ENCODE measurements at regions not wholly inside any gene's neighbourhood (a gene's known extent, or its start where the extent isn't known, plus 50 kb on each side); places are given as distances from the start of the nearest gene placed in this dataset.

- H4K20me1 ChIP-seq (ENCODE audit: low read depth, low read length): no peaks in the 10 kb centered on the region
- no peaks in the 10 kb centered on the region for H3K27me3 ChIP-seq (ENCODE audit: low read length)
- H3K9me3 ChIP-seq (ENCODE audit: insufficient read depth, low read length): no peaks in the 10 kb centered on the region
- H3K79me2 ChIP-seq (ENCODE audit: insufficient read depth, low read length): no peaks in the 10 kb centered on the region
- no peak overlapping the region for H3K27ac ChIP-seq (ENCODE audit: low read depth, low read length)
- H2AFZ ChIP-seq (ENCODE audit: low read depth, low read length, severe bottlenecking): no peak overlapping the region
- H3K36me3 ChIP-seq (ENCODE audit: low read length): no peaks in the 10 kb centered on the region
- no peak overlapping the region for H3K4me2 ChIP-seq (ENCODE audit: low read depth, low read length, poor library complexity, severe bottlenecking)
- H3K4me3 ChIP-seq (ENCODE audit: insufficient read depth, low read length, poor library complexity, severe bottlenecking): no peak overlapping the region
- TF ChIP-seq EZH2phosphoT487 (conservative IDR thresholded peaks at IDR 0.05; ENCODE audit: low read length): no peak
- TF ChIP-seq CTCF (IDR thresholded peaks at IDR 0.05; ENCODE audit: insufficient read depth, low read length, poor library complexity, severe bottlenecking): no peak
- H3K9me2 ChIP-seq (replicated peaks; ENCODE audit: insufficient read depth, low read length): no peaks in the 10 kb centered on the region
- no peak overlapping the region for H3K9ac ChIP-seq (ENCODE audit: low read length)
- H3F3A ChIP-seq (ENCODE audit: insufficient read depth): no peaks in the 10 kb centered on the region
Observed at GRCh38 chr6:6495851-6496250, 92.7 kb upstream of the LY86 start.

GRCh38 chr6:6497541-6497940 is 91.0 kb upstream of the LY86 start:
- Histone ChIP-seq H2AFZ (ENCODE audit: low read depth, low read length, severe bottlenecking) (no peak overlapping the region), H3K4me2 (ENCODE audit: low read depth, low read length, poor library complexity, severe bottlenecking) (no peak overlapping the region), H3K27me3 (ENCODE audit: low read length) (no peaks in the 10 kb centered on the region), H3K9ac (ENCODE audit: low read length) (no peak overlapping the region), H3K79me2 (ENCODE audit: insufficient read depth, low read length) (no peaks in the 10 kb centered on the region), H3F3A (ENCODE audit: insufficient read depth) (no peaks in the 10 kb centered on the region), H3K9me3 (ENCODE audit: insufficient read depth, low read length) (no peaks in the 10 kb centered on the region), H3K36me3 (ENCODE audit: low read length) (no peaks in the 10 kb centered on the region), H3K27ac (ENCODE audit: low read depth, low read length) (no peak overlapping the region), H4K20me1 (ENCODE audit: low read depth, low read length) (no peaks in the 10 kb centered on the region), H3K9me2 (replicated peaks; ENCODE audit: insufficient read depth, low read length) (no peaks in the 10 kb centered on the region), H3K4me3 (ENCODE audit: insufficient read depth, low read length, poor library complexity, severe bottlenecking) (no peak overlapping the region)
- TF ChIP-seq EZH2phosphoT487 (conservative IDR thresholded peaks at IDR 0.05; ENCODE audit: low read length) (no peak), CTCF (IDR thresholded peaks at IDR 0.05; ENCODE audit: insufficient read depth, low read length, poor library complexity, severe bottlenecking) (no peak)

GRCh38 chr6:6497976-6498375 is 90.5 kb upstream of the LY86 start:
- no peaks in the 10 kb centered on the region for H3K27me3 ChIP-seq (ENCODE audit: low read length)
- TF ChIP-seq EZH2phosphoT487 (conservative IDR thresholded peaks at IDR 0.05; ENCODE audit: low read length) (no peak), CTCF (IDR thresholded peaks at IDR 0.05; ENCODE audit: insufficient read depth, low read length, poor library complexity, severe bottlenecking) (no peak)
- H3K27ac ChIP-seq (ENCODE audit: low read depth, low read length): no peak overlapping the region
- H2AFZ ChIP-seq (ENCODE audit: low read depth, low read length, severe bottlenecking): no peak overlapping the region
- no peaks in the 10 kb centered on the region for H3K36me3 ChIP-seq (ENCODE audit: low read length)
- no peak overlapping the region for H3K4me3 ChIP-seq (ENCODE audit: insufficient read depth, low read length, poor library complexity, severe bottlenecking)
- no peaks in the 10 kb centered on the region for H3K79me2 ChIP-seq (ENCODE audit: insufficient read depth, low read length)
- no peaks in the 10 kb centered on the region for H4K20me1 ChIP-seq (ENCODE audit: low read depth, low read length)
- no peaks in the 10 kb centered on the region for H3K9me3 ChIP-seq (ENCODE audit: insufficient read depth, low read length)
- H3K9me2 ChIP-seq (replicated peaks; ENCODE audit: insufficient read depth, low read length): no peaks in the 10 kb centered on the region
- no peak overlapping the region for H3K4me2 ChIP-seq (ENCODE audit: low read depth, low read length, poor library complexity, severe bottlenecking)
- H3K9ac ChIP-seq (ENCODE audit: low read length): no peak overlapping the region
- H3F3A ChIP-seq (ENCODE audit: insufficient read depth): no peaks in the 10 kb centered on the region

GRCh38 chr6:6503191-6503590 is 85.3 kb upstream of the LY86 start:
- Histone ChIP-seq H3K27me3 (ENCODE audit: low read length) (no peaks in the 10 kb centered on the region), H4K20me1 (ENCODE audit: low read depth, low read length) (no peaks in the 10 kb centered on the region), H2AFZ (ENCODE audit: low read depth, low read length, severe bottlenecking) (no peak overlapping the region), H3K9ac (ENCODE audit: low read length) (no peak overlapping the region), H3K4me2 (ENCODE audit: low read depth, low read length, poor library complexity, severe bottlenecking) (no peak overlapping the region), H3K36me3 (ENCODE audit: low read length) (no peaks in the 10 kb centered on the region), H3F3A (ENCODE audit: insufficient read depth) (no peaks in the 10 kb centered on the region), H3K4me3 (ENCODE audit: insufficient read depth, low read length, poor library complexity, severe bottlenecking) (no peak overlapping the region), H3K9me2 (replicated peaks; ENCODE audit: insufficient read depth, low read length) (no peaks in the 10 kb centered on the region), H3K9me3 (ENCODE audit: insufficient read depth, low read length) (no peaks in the 10 kb centered on the region), H3K27ac (ENCODE audit: low read depth, low read length) (no peak overlapping the region), H3K79me2 (ENCODE audit: insufficient read depth, low read length) (no peaks in the 10 kb centered on the region)
- TF ChIP-seq CTCF (IDR thresholded peaks at IDR 0.05; ENCODE audit: insufficient read depth, low read length, poor library complexity, severe bottlenecking) (no peak), EZH2phosphoT487 (conservative IDR thresholded peaks at IDR 0.05; ENCODE audit: low read length) (no peak)
